HK-2 (cell line): ENCODE measurements at regions not wholly inside any gene's neighbourhood (a gene's known extent, or its start where the extent isn't known, plus 50 kb on each side); places are given as distances from the start of the nearest gene placed in this dataset.

Experiments
- DNase-seq: peaks from one replicate; pipeline ENCODE4 v3.0.0-alpha.2; 2018; ENCODE audit not compliant: unreplicated experiment

GRCh38 chr14:29217813-29218450 is 451.3 kb downstream of the FOXG1 start:
- no peak for DNase-seq

- DNase-seq = no peak
Measured at GRCh38 chr14:29220072-29220471, 453.5 kb downstream of the FOXG1 start.

- DNase-seq = no peak
Measured at GRCh38 chr14:29220566-29220965, 454.0 kb downstream of the FOXG1 start.

- no peak for DNase-seq
Measured at GRCh38 chr14:29222006-29222405, 455.4 kb downstream of the FOXG1 start.

GRCh38 chr14:29222671-29223268 is 456.2 kb downstream of the FOXG1 start:
- DNase-seq = peak; percentile 21

- no peak for DNase-seq
Measured at GRCh38 chr14:29223947-29224346, 457.4 kb downstream of the FOXG1 start.

- DNase-seq = no peak
Measured at GRCh38 chr14:29227631-29228030, 461.0 kb downstream of the FOXG1 start.

GRCh38 chr14:29232153-29232552 is 465.6 kb downstream of the FOXG1 start:
- no peak for DNase-seq

GRCh38 chr14:29232711-29233110 is 466.1 kb downstream of the FOXG1 start:
- no peak for DNase-seq

- DNase-seq = no peak
Measured at GRCh38 chr14:29233188-29233587, 466.6 kb downstream of the FOXG1 start.

GRCh38 chr14:29235991-29236390 is 469.4 kb downstream of the FOXG1 start:
- no peak for DNase-seq

- DNase-seq = no peak
Measured at GRCh38 chr14:29236401-29236800, 469.8 kb downstream of the FOXG1 start.

GRCh38 chr14:29236848-29237247 is 470.3 kb downstream of the FOXG1 start:
- DNase-seq = no peak

- no peak for DNase-seq
Measured at GRCh38 chr14:29240066-29240465, 473.5 kb downstream of the FOXG1 start.

GRCh38 chr14:29242755-29243754 is 476.5 kb downstream of the FOXG1 start:
- DNase-seq = no peak

- no peak for DNase-seq
Measured at GRCh38 chr14:29255692-29256091, 489.1 kb downstream of the FOXG1 start.

- DNase-seq = no peak
Measured at GRCh38 chr14:29262979-29263378, 496.4 kb downstream of the FOXG1 start.

GRCh38 chr14:29264865-29265264 is 498.3 kb downstream of the FOXG1 start:
- DNase-seq = no peak

- no peak for DNase-seq
Measured at GRCh38 chr14:29265852-29266251, 499.3 kb downstream of the FOXG1 start.

GRCh38 chr14:29271669-29272068 is 505.1 kb downstream of the FOXG1 start:
- no peak for DNase-seq

- DNase-seq = no peak
Measured at GRCh38 chr14:29273513-29273912, 506.9 kb downstream of the FOXG1 start.

GRCh38 chr14:29274890-29275596 is 508.5 kb downstream of the FOXG1 start:
- DNase-seq = no peak
